A673 (cell line): ENCODE measurements at regions not wholly inside any gene's neighbourhood (a gene's known extent, or its start where the extent isn't known, plus 50 kb on each side); places are given as distances from the start of the nearest gene placed in this dataset.

Experiments
- BruUV-seq: library from RNA; stranded (reverse); fragments of 400-500 nt; replicated peaks from 2 replicates; lab custom pipeline; 2021; lab: Mats Ljungman, UMichigan
- CTCF ChIA-PET: fragments of 300-600 bp; sonication (Branson Sonifier 250); formaldehyde crosslinking; loops from one replicate; lab custom pipeline; 2022; ENCODE audit warnings: antibody characterized with exemption; lab: Charles Lee
- POLR2A ChIA-PET: fragments of 300-600 bp; sonication (Branson Sonifier 250); formaldehyde crosslinking; loops from one replicate; lab custom pipeline; 2022; ENCODE audit warnings: antibody characterized with exemption; ENCODE audit not compliant: low non-redundant PET; lab: Charles Lee
- DNase-seq: peaks from one replicate; pipeline ENCODE4 v3.0.0-alpha.2; 2015; ENCODE audit warnings: low spot score
- H3K27ac ChIP-seq: fragments of 200-600 bp; sonication (generic); 2 replicates; pipeline ENCODE4 v1.5.1; 2016; ENCODE audit warnings: mixed run types, low read depth, mild to moderate bottlenecking, mixed read lengths, antibody characterized with exemption, low read length; ENCODE audit not compliant: poor library complexity, severe bottlenecking
- H3K27me3 ChIP-seq: fragments of 200-600 bp; sonication (generic); replicated peaks from 2 replicates; pipeline ENCODE4 v1.6.1; 2017; ENCODE audit warnings: mixed run types, low read depth, mild to moderate bottlenecking, mixed read lengths, antibody characterized with exemption, low read length; ENCODE audit not compliant: insufficient read depth, poor library complexity
- H3K36me3 ChIP-seq: fragments of 200-600 bp; sonication (generic); 2 replicates; pipeline ENCODE4 v1.6.1; 2016; ENCODE audit warnings: mixed run types, mild to moderate bottlenecking, mixed read lengths, antibody characterized with exemption, low read length; ENCODE audit not compliant: insufficient read depth, poor library complexity, severe bottlenecking
- H3K4me1 ChIP-seq: fragments of 200-600 bp; sonication (generic); 2 replicates; pipeline ENCODE4 v1.6.1; 2017; ENCODE audit warnings: mixed run types, mild to moderate bottlenecking, mixed read lengths, antibody characterized with exemption, low read length; ENCODE audit not compliant: insufficient read depth, poor library complexity, severe bottlenecking
- H3K4me3 ChIP-seq: fragments of 200-600 bp; sonication (generic); 2 replicates; pipeline ENCODE4 v1.5.1; 2016; ENCODE audit warnings: low read depth, mixed run types, mild to moderate bottlenecking, mixed read lengths, low read length; ENCODE audit not compliant: poor library complexity, severe bottlenecking
- H3K9me3 ChIP-seq: fragments of 200-600 bp; sonication (generic); 2 replicates; pipeline ENCODE4 v1.6.1; 2016; ENCODE audit warnings: mixed run types, low read depth, mild to moderate bottlenecking, mixed read lengths, antibody characterized with exemption, low read length; ENCODE audit not compliant: poor library complexity, severe bottlenecking
- CTCF ChIP-seq: fragments of 300-800, 200-600 bp; sonication (generic); conservative IDR thresholded peaks from 2 replicates; pipeline ENCODE4 v1.5.1; 2017; ENCODE audit warnings: low read depth, mild to moderate bottlenecking, antibody characterized with exemption, low read length, moderate library complexity, mixed read lengths
- EZH2 ChIP-seq: fragments of 200-600 bp; sonication (generic); IDR thresholded peaks from 2 replicates; pipeline ENCODE4 v1.6.1; 2017; ENCODE audit warnings: borderline replicate concordance, low read depth, mild to moderate bottlenecking, mixed read lengths, antibody characterized with exemption, low read length; ENCODE audit not compliant: poor library complexity, severe bottlenecking
- intact Hi-C: fragments of 100-400 bp; cut with micrococcal nuclease; formaldehyde crosslinking; loops from one replicate; pipeline ENCODE4 v1.10.0; 2022; ENCODE audit not compliant: unreplicated experiment

GRCh38 chr5:2556375-2556966 is 195.0 kb downstream of the IRX2 start:
- ChIA-PET CTCF (no interaction called here), POLR2A (no interaction called here)
- no peak overlapping the region for H3K27ac ChIP-seq
- H3K36me3 ChIP-seq: no peaks in the 10 kb centered on the region
- DNase-seq: no peak
- no peak overlapping the region for H3K4me3 ChIP-seq
- no peaks in the 10 kb centered on the region for H3K4me1 ChIP-seq
- H3K27me3 ChIP-seq: no peaks in the 10 kb centered on the region
- intact Hi-C loops: no loop called here
- TF ChIP-seq EZH2: no peak
- TF ChIP-seq CTCF: no peak
- peaks cover 43% of the 10 kb centered on the region for H3K9me3 ChIP-seq
- no TSS peak for BruUV-seq

- Histone ChIP-seq H3K4me1 (no peaks in the 10 kb centered on the region), H3K9me3 (peaks cover 52% of the 10 kb centered on the region), H3K36me3 (no peaks in the 10 kb centered on the region), H3K27me3 (no peaks in the 10 kb centered on the region), H3K27ac (no peak overlapping the region), H3K4me3 (no peak overlapping the region)
- CTCF ChIA-PET: no interaction called here
- POLR2A ChIA-PET: no interaction called here
- no peak for TF ChIP-seq CTCF
- no peak for TF ChIP-seq EZH2
- DNase-seq: no peak
- intact Hi-C loops: no loop called here
- BruUV-seq: no TSS peak
Observed at GRCh38 chr5:2553611-2554010, 197.9 kb downstream of the IRX2 start.

DNA sequence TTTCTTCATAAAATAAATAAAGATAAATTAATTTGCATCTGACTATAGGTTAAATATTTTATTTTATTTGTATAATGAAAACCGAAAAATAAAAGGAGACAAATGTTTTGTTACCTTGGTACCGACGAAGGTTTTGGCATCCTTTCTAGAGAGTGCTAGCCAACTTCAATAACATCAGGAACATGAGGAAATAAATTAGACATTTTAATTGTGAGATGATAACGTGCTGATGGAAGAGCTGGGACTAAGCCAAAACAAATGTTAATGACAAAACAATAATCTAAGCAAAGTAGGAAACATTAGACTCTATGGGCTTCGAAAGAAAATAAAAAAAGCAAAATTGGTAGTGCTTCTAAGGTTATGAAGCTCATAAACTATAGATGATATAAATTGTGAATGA is 201.0 kb downstream of the IRX2 start:
- H3K9me3 ChIP-seq: peaks cover 45% of the 10 kb centered on the region
- DNase-seq: no peak
- H3K4me3 ChIP-seq: no peak overlapping the region
- no peaks in the 10 kb centered on the region for H3K36me3 ChIP-seq
- H3K4me1 ChIP-seq: no peaks in the 10 kb centered on the region
- no TSS peak for BruUV-seq
- H3K27ac ChIP-seq: no peak overlapping the region
- ChIA-PET POLR2A (no interaction called here), CTCF (no interaction called here)
- no peak for TF ChIP-seq CTCF
- no peak for TF ChIP-seq EZH2
- no peaks in the 10 kb centered on the region for H3K27me3 ChIP-seq
- intact Hi-C loops: no loop called here
